ENCODE measurements at regions not wholly inside any gene's neighbourhood (a gene's known extent, or its start where the extent isn't known, plus 50 kb on each side); places are given as distances from the start of the nearest gene placed in this dataset.

GRCh38 chr6:48961781-48962415 lies 501.2 kb downstream of the MMUT start:
- TF ChIP-seq, protein P1, sequence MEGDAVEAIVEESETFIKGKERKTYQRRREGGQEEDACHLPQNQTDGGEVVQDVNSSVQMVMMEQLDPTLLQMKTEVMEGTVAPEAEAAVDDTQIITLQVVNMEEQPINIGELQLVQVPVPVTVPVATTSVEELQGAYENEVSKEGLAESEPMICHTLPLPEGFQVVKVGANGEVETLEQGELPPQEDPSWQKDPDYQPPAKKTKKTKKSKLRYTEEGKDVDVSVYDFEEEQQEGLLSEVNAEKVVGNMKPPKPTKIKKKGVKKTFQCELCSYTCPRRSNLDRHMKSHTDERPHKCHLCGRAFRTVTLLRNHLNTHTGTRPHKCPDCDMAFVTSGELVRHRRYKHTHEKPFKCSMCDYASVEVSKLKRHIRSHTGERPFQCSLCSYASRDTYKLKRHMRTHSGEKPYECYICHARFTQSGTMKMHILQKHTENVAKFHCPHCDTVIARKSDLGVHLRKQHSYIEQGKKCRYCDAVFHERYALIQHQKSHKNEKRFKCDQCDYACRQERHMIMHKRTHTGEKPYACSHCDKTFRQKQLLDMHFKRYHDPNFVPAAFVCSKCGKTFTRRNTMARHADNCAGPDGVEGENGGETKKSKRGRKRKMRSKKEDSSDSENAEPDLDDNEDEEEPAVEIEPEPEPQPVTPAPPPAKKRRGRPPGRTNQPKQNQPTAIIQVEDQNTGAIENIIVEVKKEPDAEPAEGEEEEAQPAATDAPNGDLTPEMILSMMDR (IDR thresholded peaks at IDR 0.05; ENCODE audit: low read depth, low read length, missing input control), result no peak
- TF ChIP-seq HNF4A (conservative IDR thresholded peaks at IDR 0.05) (no peak), FOXA2 (IDR thresholded peaks at IDR 0.05) (no peak), REST (IDR thresholded peaks at IDR 0.05) (no peak), JUND (IDR thresholded peaks at IDR 0.05) (no peak), MAX (IDR thresholded peaks at IDR 0.05) (no peak), NR2F2 (IDR thresholded peaks at IDR 0.05) (no peak), ZBTB33 (IDR thresholded peaks at IDR 0.05) (no peak)

Measured in liver (tissue), 3 donors.